ENCODE measurements at regions not wholly inside any gene's neighbourhood (a gene's known extent, or its start where the extent isn't known, plus 50 kb on each side); places are given as distances from the start of the nearest gene placed in this dataset.

- Mint-ChIP-seq H3K27ac (ENCODE audit: unreplicated experiment) (no peak overlapping the region), H3K9me3 (ENCODE audit: unreplicated experiment) (no peaks in the 10 kb centered on the region), H3K4me1 (ENCODE audit: unreplicated experiment) (peaks cover 7% of the 10 kb centered on the region), H3K36me3 (ENCODE audit: unreplicated experiment) (no peaks in the 10 kb centered on the region), H3K4me3 (ENCODE audit: unreplicated experiment) (no peak overlapping the region), H3K27me3 (ENCODE audit: unreplicated experiment) (no peaks in the 10 kb centered on the region)
- TF ChIP-seq CTCF (IDR thresholded peaks at IDR 0.05), result no peak
- DNase-seq (ENCODE audit: extremely low spot score, unreplicated experiment), result no peak
Observed at GRCh38 chr9:106682420-106682819, 180.5 kb upstream of the ZNF462 start.

- Mint-ChIP-seq H3K27me3 (ENCODE audit: unreplicated experiment) (no peaks in the 10 kb centered on the region), H3K9me3 (ENCODE audit: unreplicated experiment) (no peaks in the 10 kb centered on the region), H3K4me3 (ENCODE audit: unreplicated experiment) (no peak overlapping the region), H3K4me1 (ENCODE audit: unreplicated experiment) (peaks cover 7% of the 10 kb centered on the region), H3K36me3 (ENCODE audit: unreplicated experiment) (no peaks in the 10 kb centered on the region), H3K27ac (ENCODE audit: unreplicated experiment) (no peak overlapping the region)
- DNase-seq (ENCODE audit: extremely low spot score, unreplicated experiment), result no peak
- no peak for TF ChIP-seq CTCF (IDR thresholded peaks at IDR 0.05)
Observed at GRCh38 chr9:106683454-106683853, 179.5 kb upstream of the ZNF462 start.

GRCh38 chr9:106684940-106685695 lies 177.8 kb upstream of the ZNF462 start:
- no peaks in the 10 kb centered on the region for H3K36me3 Mint-ChIP-seq (ENCODE audit: unreplicated experiment)
- H3K27ac Mint-ChIP-seq (ENCODE audit: unreplicated experiment), result no peak overlapping the region
- no peaks in the 10 kb centered on the region for H3K9me3 Mint-ChIP-seq (ENCODE audit: unreplicated experiment)
- TF ChIP-seq CTCF (IDR thresholded peaks at IDR 0.05), result no peak
- H3K4me1 Mint-ChIP-seq (ENCODE audit: unreplicated experiment), result peaks cover 7% of the 10 kb centered on the region
- no peak for DNase-seq (ENCODE audit: extremely low spot score, unreplicated experiment)
- no peak overlapping the region for H3K4me3 Mint-ChIP-seq (ENCODE audit: unreplicated experiment)
- no peaks in the 10 kb centered on the region for H3K27me3 Mint-ChIP-seq (ENCODE audit: unreplicated experiment)

GRCh38 chr9:106689089-106689488 lies 173.9 kb upstream of the ZNF462 start:
- no peak for TF ChIP-seq CTCF (IDR thresholded peaks at IDR 0.05)
- H3K27me3 Mint-ChIP-seq (ENCODE audit: unreplicated experiment), result no peaks in the 10 kb centered on the region
- no peaks in the 10 kb centered on the region for H3K36me3 Mint-ChIP-seq (ENCODE audit: unreplicated experiment)
- H3K9me3 Mint-ChIP-seq (ENCODE audit: unreplicated experiment), result no peaks in the 10 kb centered on the region
- H3K4me1 Mint-ChIP-seq (ENCODE audit: unreplicated experiment), result peaks cover 1% of the 10 kb centered on the region
- no peak for DNase-seq (ENCODE audit: extremely low spot score, unreplicated experiment)
- H3K4me3 Mint-ChIP-seq (ENCODE audit: unreplicated experiment), result no peak overlapping the region
- H3K27ac Mint-ChIP-seq (ENCODE audit: unreplicated experiment), result no peak overlapping the region

GRCh38 chr9:106691627-106692026 lies 171.3 kb upstream of the ZNF462 start:
- no peak for TF ChIP-seq CTCF (IDR thresholded peaks at IDR 0.05)
- H3K9me3 Mint-ChIP-seq (ENCODE audit: unreplicated experiment), result no peaks in the 10 kb centered on the region
- DNase-seq (ENCODE audit: extremely low spot score, unreplicated experiment), result no peak
- H3K27me3 Mint-ChIP-seq (ENCODE audit: unreplicated experiment), result no peaks in the 10 kb centered on the region
- H3K27ac Mint-ChIP-seq (ENCODE audit: unreplicated experiment), result no peak overlapping the region
- no peaks in the 10 kb centered on the region for H3K36me3 Mint-ChIP-seq (ENCODE audit: unreplicated experiment)
- H3K4me1 Mint-ChIP-seq (ENCODE audit: unreplicated experiment), result peaks cover 1% of the 10 kb centered on the region
- no peak overlapping the region for H3K4me3 Mint-ChIP-seq (ENCODE audit: unreplicated experiment)

Measured in osteocyte (in vitro differentiated cells).